ENCODE measurements at regions not wholly inside any gene's neighbourhood (a gene's known extent, or its start where the extent isn't known, plus 50 kb on each side); places are given as distances from the start of the nearest gene placed in this dataset.

GRCh38 chr5:162870966-162871365 lies 566.4 kb upstream of the CCNG1 start:
- Histone ChIP-seq H3K4me1 (ENCODE audit: control insufficient read depth, extremely low read depth, insufficient read depth, low read length) (no peaks in the 10 kb centered on the region), H3K4me3 (replicated peaks in 1 of 3; ENCODE audit: insufficient read depth in 1 of 3, low read depth in 1 of 3, low read length in 3 of 3) (no peak overlapping the region), H3K9me3 (replicated peaks; ENCODE audit: control insufficient read depth, insufficient read depth, low read length) (no peaks in the 10 kb centered on the region), H2AFZ (ENCODE audit: low read depth, low read length) (no peak overlapping the region), H3K36me3 (ENCODE audit: control insufficient read depth in 2 of 2, extremely low read depth in 1 of 2, insufficient read depth in 2 of 2, low read length in 2 of 2) (no peaks in the 10 kb centered on the region), H3K4me2 (ENCODE audit: insufficient read depth, low read length) (no peak overlapping the region), H3K79me2 (ENCODE audit: control insufficient read depth, insufficient read depth, low read length) (no peaks in the 10 kb centered on the region), H3K27ac (ENCODE audit: insufficient read depth, low read depth, low read length) (no peak overlapping the region), H3K9ac (replicated peaks; ENCODE audit: extremely low read depth, insufficient read depth, low read length) (no peak overlapping the region), H3K27me3 (ENCODE audit: control insufficient read depth in 2 of 2, insufficient read depth in 2 of 2, low read length in 2 of 2) (no peaks in the 10 kb centered on the region), H3K9me1 (replicated peaks; ENCODE audit: control insufficient read depth, extremely low read depth, insufficient read depth, low read length) (no peaks in the 10 kb centered on the region), H4K20me1 (replicated peaks; ENCODE audit: control insufficient read depth, extremely low read depth, insufficient read depth, low read length) (no peaks in the 10 kb centered on the region)
- CTCF ChIA-PET: no interaction called here
- intact Hi-C loops (cut with micrococcal nuclease) (no loop called here), dilution Hi-C loops (cut with MboI; ENCODE audit: extremely low pct_ligation_motif_present, low sequenced_read_pairs) (no loop called here)
- BruUV-seq (replicated peaks): no TSS peak
- FAIRE-seq (no peak), DNase-seq (ENCODE audit: low read depth, low spot score) (no peak)
- TF ChIP-seq GATA2 (IDR thresholded peaks at IDR 0.05; ENCODE audit: insufficient read depth, insufficient read length, low read depth, low read length) (no peak), MAX (IDR thresholded peaks at IDR 0.05; ENCODE audit: insufficient read depth, insufficient read length) (no peak), POLR2AphosphoS5 (IDR thresholded peaks at IDR 0.05; ENCODE audit: insufficient read depth, low read depth, low read length) (no peak), POLR2A (IDR thresholded peaks at IDR 0.05; ENCODE audit: low read depth, low read length) (no peak), MYC (IDR thresholded peaks at IDR 0.05; ENCODE audit: low read depth, low read length) (no peak), EZH2 (IDR thresholded peaks at IDR 0.05; ENCODE audit: borderline replicate concordance, low read depth, low read length, severe bottlenecking) (no peak), FOS (IDR thresholded peaks at IDR 0.05; ENCODE audit: borderline replicate concordance, insufficient read depth, low read length) (no peak), JUN (IDR thresholded peaks at IDR 0.05; ENCODE audit: borderline replicate concordance, insufficient read depth, insufficient read length, low read depth) (no peak), CTCF (IDR thresholded peaks at IDR 0.05; ENCODE audit: extremely low read depth in 1 of 2, insufficient read depth in 1 of 2, low read depth in 1 of 2, low read length in 2 of 2) (no peak)
- POLR2A ChIA-PET: no interaction called here

All from endothelial cell of umbilical vein (primary cell).